SK-N-SH (cell line): ENCODE measurements at regions not wholly inside any gene's neighbourhood (a gene's known extent, or its start where the extent isn't known, plus 50 kb on each side); places are given as distances from the start of the nearest gene placed in this dataset.

Experiments used
- TF ChIP-seq, protein P1 (sequence below): fragments of 200-600 bp; sonication (generic); IDR thresholded peaks from 2 replicates; pipeline ENCODE4 v1.6.1; 2017; ENCODE audit warnings: antibody characterized with exemption, mild to moderate bottlenecking, moderate library complexity
- TF ChIP-seq, protein P2 (sequence below): IDR thresholded peaks from 2 replicates; pipeline ENCODE4 v1.6.1; 2012; ENCODE audit warnings: mild to moderate bottlenecking, low read depth, low read length, moderate library complexity

DNA sequence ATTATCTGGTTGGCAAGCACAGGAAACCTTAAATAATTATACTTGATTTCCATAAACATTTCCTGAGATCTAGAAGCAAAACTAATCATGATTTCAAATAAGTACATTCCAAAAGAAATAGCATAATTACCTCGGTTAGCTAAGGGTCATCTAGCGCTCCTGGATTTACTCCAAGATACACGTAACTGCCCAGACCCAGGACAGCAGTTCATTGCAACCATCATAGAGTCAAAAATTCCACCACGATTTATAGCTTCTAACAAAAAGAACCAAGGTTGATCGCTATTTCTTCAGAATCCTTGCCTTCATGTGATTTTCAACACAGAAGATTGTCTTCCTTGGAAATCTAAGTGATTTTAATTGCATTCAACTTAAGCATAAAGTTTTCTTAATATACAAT lies 1235.5 kb upstream of the TENM3 start:
- TF ChIP-seq, protein P1, sequence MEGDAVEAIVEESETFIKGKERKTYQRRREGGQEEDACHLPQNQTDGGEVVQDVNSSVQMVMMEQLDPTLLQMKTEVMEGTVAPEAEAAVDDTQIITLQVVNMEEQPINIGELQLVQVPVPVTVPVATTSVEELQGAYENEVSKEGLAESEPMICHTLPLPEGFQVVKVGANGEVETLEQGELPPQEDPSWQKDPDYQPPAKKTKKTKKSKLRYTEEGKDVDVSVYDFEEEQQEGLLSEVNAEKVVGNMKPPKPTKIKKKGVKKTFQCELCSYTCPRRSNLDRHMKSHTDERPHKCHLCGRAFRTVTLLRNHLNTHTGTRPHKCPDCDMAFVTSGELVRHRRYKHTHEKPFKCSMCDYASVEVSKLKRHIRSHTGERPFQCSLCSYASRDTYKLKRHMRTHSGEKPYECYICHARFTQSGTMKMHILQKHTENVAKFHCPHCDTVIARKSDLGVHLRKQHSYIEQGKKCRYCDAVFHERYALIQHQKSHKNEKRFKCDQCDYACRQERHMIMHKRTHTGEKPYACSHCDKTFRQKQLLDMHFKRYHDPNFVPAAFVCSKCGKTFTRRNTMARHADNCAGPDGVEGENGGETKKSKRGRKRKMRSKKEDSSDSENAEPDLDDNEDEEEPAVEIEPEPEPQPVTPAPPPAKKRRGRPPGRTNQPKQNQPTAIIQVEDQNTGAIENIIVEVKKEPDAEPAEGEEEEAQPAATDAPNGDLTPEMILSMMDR = no peak
- TF ChIP-seq, protein P2, sequence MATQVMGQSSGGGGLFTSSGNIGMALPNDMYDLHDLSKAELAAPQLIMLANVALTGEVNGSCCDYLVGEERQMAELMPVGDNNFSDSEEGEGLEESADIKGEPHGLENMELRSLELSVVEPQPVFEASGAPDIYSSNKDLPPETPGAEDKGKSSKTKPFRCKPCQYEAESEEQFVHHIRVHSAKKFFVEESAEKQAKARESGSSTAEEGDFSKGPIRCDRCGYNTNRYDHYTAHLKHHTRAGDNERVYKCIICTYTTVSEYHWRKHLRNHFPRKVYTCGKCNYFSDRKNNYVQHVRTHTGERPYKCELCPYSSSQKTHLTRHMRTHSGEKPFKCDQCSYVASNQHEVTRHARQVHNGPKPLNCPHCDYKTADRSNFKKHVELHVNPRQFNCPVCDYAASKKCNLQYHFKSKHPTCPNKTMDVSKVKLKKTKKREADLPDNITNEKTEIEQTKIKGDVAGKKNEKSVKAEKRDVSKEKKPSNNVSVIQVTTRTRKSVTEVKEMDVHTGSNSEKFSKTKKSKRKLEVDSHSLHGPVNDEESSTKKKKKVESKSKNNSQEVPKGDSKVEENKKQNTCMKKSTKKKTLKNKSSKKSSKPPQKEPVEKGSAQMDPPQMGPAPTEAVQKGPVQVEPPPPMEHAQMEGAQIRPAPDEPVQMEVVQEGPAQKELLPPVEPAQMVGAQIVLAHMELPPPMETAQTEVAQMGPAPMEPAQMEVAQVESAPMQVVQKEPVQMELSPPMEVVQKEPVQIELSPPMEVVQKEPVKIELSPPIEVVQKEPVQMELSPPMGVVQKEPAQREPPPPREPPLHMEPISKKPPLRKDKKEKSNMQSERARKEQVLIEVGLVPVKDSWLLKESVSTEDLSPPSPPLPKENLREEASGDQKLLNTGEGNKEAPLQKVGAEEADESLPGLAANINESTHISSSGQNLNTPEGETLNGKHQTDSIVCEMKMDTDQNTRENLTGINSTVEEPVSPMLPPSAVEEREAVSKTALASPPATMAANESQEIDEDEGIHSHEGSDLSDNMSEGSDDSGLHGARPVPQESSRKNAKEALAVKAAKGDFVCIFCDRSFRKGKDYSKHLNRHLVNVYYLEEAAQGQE = no peak
